Esophagus muscularis mucosa (tissue), 4 donors: ENCODE measurements at regions not wholly inside any gene's neighbourhood (a gene's known extent, or its start where the extent isn't known, plus 50 kb on each side); places are given as distances from the start of the nearest gene placed in this dataset.

ENCODE experiments used
- DNase-seq: peaks from one replicate; pipeline ENCODE4 v3.0.0-alpha.2; 2017; ENCODE audit errors: extremely low spot score
- H3K27ac ChIP-seq, 4 donors: fragments of 200-600 bp; sonication (generic); replicated peaks in 1 of 4; 1 replicate in 3 of 4; 2 replicates in 1 of 4; pipeline ENCODE4 v1.5.1; 2016 to 2019; ENCODE audit warnings: mild to moderate bottlenecking in 1 of 4
- H3K27me3 ChIP-seq, 4 donors: fragments of 200-600 bp; sonication (generic); one replicate each; pipeline versions ENCODE4 v1.5.1 to v1.6.0; 2016 to 2019
- H3K36me3 ChIP-seq, 4 donors: fragments of 200-600 bp; sonication (generic); one replicate each; pipeline ENCODE4 v1.5.1; 2016 to 2019
- H3K4me1 ChIP-seq, 4 donors: fragments of 200-600 bp; sonication (generic); one replicate each; pipeline ENCODE4 v1.5.1; 2016 to 2019
- H3K4me3 ChIP-seq, 4 donors: fragments of 200-600 bp; sonication (generic); 1 replicate in 2 of 4; 2 replicates in 2 of 4; pipeline ENCODE4 v1.5.1; 2016 to 2019; ENCODE audit warnings: mild to moderate bottlenecking in 4 of 4, moderate library complexity in 1 of 4
- H3K9me3 ChIP-seq, 4 donors: fragments of 200-600 bp; sonication (generic); 1 replicate in 3 of 4; 2 replicates in 1 of 4; pipeline ENCODE4 v1.5.1; 2016 to 2019
- CTCF ChIP-seq, 3 experiments: fragments of 200-600 bp in 2 of 3; fragments of 450-650 bp in 1 of 3; sonication (generic) in 2 of 3; IDR thresholded peaks; one replicate each; pipeline ENCODE4 v1.5.1; 2017 to 2019; ENCODE audit warnings: antibody characterized with exemption in 3 of 3, mild to moderate bottlenecking in 2 of 3, moderate library complexity in 1 of 3
- EP300 ChIP-seq: sonication (generic); formaldehyde crosslinking; IDR thresholded peaks from one replicate; pipeline ENCODE4 v1.6.1; 2017; ENCODE audit warnings: antibody characterized with exemption
- POLR2A ChIP-seq: fragments of 450-650 bp; IDR thresholded peaks from one replicate; pipeline ENCODE4 v1.6.1; 2017; ENCODE audit warnings: antibody characterized with exemption, moderate library complexity, mild to moderate bottlenecking, low read depth
- POLR2AphosphoS5 ChIP-seq, 2 donors: sonication (generic); formaldehyde crosslinking; IDR thresholded peaks; one replicate each; pipeline ENCODE4 v1.6.1; 2017; ENCODE audit warnings: antibody characterized with exemption in 2 of 2
- WGBS: methylation state at CpG from one replicate; pipeline ENCODE4 v1.1.5; 2018; 5-methylcytosine and 5-hydroxymethylcytosine counted together
- intact Hi-C: fragments of 100-400 bp; cut with DNase I; formaldehyde crosslinking; loops from one replicate; pipeline ENCODE4 v1.15.1; 2023

DNA sequence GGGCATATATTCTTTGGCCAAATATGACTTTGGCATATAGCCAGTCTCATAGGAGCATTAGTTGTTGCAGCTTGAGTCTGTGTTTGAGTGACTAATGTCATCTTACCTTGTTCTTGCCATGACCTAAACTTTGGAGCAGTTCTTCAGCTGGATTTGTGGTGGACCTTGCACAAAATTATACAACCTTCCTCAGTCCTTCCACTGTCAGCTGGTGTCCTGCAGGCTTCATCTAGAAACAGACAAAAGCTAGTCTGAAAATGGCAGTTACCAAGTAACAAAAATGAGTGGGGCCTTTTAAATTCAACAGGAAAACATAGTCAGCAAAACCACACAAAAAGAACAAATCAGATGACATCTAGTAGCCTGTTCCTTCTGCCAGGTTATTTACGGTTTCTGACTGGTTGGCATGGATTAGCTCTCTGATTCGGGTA is 59.5 kb upstream of the HECTD2 start:
- peaks cover 12 to 37% (median 30%) of the 10 kb centered on the region in 4 donors for H3K4me1 ChIP-seq

DNA sequence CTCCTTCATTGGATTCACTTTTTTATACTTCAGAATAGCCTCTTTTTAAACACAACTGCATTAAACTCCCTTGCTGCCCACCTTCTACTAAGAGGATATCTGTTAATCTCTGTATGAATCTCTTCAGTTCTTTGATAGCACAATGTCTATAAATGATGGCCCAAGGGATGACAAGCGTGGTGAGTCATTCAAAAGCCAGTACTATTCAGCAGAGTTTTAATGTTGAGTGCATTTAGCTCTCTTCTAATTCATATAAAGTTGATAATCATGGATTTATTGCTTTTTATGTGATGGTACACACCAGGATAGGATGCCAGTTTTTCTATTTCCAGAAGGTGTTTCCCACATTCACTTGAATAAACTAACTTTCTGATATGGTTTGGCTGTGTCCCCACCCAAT is 57.4 kb upstream of the HECTD2 start:
- TF ChIP-seq POLR2A, result no peak
- no peak for TF ChIP-seq EP300
- no peak for TF ChIP-seq POLR2AphosphoS5 (IDR thresholded peaks at IDR 0.05)
- TF ChIP-seq CTCF (IDR thresholded peaks at IDR 0.05), result no peak
- Histone ChIP-seq H3K27me3 (no peaks in the 10 kb centered on the region), H3K27ac (no peak overlapping the region), H3K9me3 (no peaks in the 10 kb centered on the region), H3K4me3 (no peak overlapping the region), H3K4me1 (peaks cover 12 to 37% (median 30%) of the 10 kb centered on the region in 4 donors), H3K36me3 (no peaks in the 10 kb centered on the region)
- intact Hi-C loops, result no loop called here
- WGBS, result 95% methylated on average over 1 of the region's 1 CpG
- no peak for DNase-seq

More for the DNA sequence above, 59.5 kb upstream of the HECTD2 start:
- Histone ChIP-seq H3K9me3 (no peaks in the 10 kb centered on the region), H3K4me3 (no peak overlapping the region), H3K36me3 (no peaks in the 10 kb centered on the region), H3K27ac (peak overlapping the region in 1 of 4 donors; percentile 30), H3K27me3 (no peaks in the 10 kb centered on the region)
- intact Hi-C loops, result no loop called here
- TF ChIP-seq POLR2AphosphoS5 (IDR thresholded peaks at IDR 0.05) (no peak), POLR2A (no peak), CTCF (IDR thresholded peaks at IDR 0.05) (no peak), EP300 (no peak)
- DNase-seq, result no peak
- 60% methylated on average over 2 of the region's 2 CpGs for WGBS

- Histone ChIP-seq H3K4me1 (peaks cover 11 to 26% (median 21%) of the 10 kb centered on the region in 4 donors), H3K36me3 (no peaks in the 10 kb centered on the region), H3K9me3 (no peaks in the 10 kb centered on the region), H3K27ac (no peak overlapping the region), H3K27me3 (no peaks in the 10 kb centered on the region), H3K4me3 (no peak overlapping the region)
- intact Hi-C loops, result no loop called here
- no peak for DNase-seq
- TF ChIP-seq POLR2AphosphoS5 (IDR thresholded peaks at IDR 0.05), result no peak
- TF ChIP-seq CTCF (IDR thresholded peaks at IDR 0.05), result no peak
- TF ChIP-seq EP300, result no peak
- no peak for TF ChIP-seq POLR2A
- 91% methylated on average over 4 of the region's 4 CpGs for WGBS
Observed at GRCh38 chr10:91354166-91355075, 55.7 kb upstream of the HECTD2 start.

DNA sequence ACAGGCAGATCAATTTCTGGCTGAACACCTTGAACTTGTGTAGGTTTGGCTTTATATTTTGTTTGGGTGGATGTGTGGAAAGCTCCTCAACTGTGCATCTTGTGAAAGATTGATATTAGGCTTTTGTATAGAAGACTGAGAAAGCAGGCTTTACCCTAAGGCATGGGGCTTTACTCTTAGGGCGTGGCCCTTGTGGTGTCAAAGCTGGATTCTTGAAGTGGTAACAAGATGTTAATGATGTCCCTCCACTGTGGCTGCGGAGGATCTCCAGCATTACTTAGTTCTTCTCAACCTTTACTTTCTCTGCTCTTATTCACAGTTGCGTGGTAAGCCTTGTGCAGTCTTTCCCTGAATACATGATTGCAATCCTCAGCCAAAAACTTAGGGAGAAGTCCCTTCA is 54.1 kb upstream of the HECTD2 start:
- TF ChIP-seq POLR2AphosphoS5 (IDR thresholded peaks at IDR 0.05) (no peak), CTCF (IDR thresholded peaks at IDR 0.05) (no peak), EP300 (no peak), POLR2A (no peak)
- no peaks in the 10 kb centered on the region for H3K9me3 ChIP-seq
- peaks cover 4 to 10% (median 10%) of the 10 kb centered on the region in 4 donors for H3K4me1 ChIP-seq
- no peaks in the 10 kb centered on the region for H3K36me3 ChIP-seq
- no peaks in the 10 kb centered on the region for H3K27me3 ChIP-seq
- H3K27ac ChIP-seq, result no peak overlapping the region
- DNase-seq, result no peak
- WGBS, result 87% methylated on average over 3 of the region's 3 CpGs
- intact Hi-C loops, result no loop called here
- H3K4me3 ChIP-seq, result no peak overlapping the region
